LNCaP clone FGC (cell line): ENCODE measurements at regions not wholly inside any gene's neighbourhood (a gene's known extent, or its start where the extent isn't known, plus 50 kb on each side); places are given as distances from the start of the nearest gene placed in this dataset.

Experiments
- DNase-seq: peaks from one replicate; pipeline ENCODE4 v3.0.0-alpha.2; 2011; ENCODE audit warnings: low read depth
- H3K4me3 ChIP-seq: 2 replicates; pipeline ENCODE4 v1.5.1; 2011; ENCODE audit warnings: mild to moderate bottlenecking, low read depth, low read length, control low read depth
- TF ChIP-seq, protein P1 (sequence below): IDR thresholded peaks from 2 replicates; pipeline ENCODE4 v1.5.1; 2012; ENCODE audit warnings: mild to moderate bottlenecking; ENCODE audit not compliant: control insufficient read depth, insufficient read depth; ENCODE audit errors: extremely low read depth

- H3K4me3 ChIP-seq: no peak overlapping the region
- DNase-seq: no peak
- TF ChIP-seq, protein P1, sequence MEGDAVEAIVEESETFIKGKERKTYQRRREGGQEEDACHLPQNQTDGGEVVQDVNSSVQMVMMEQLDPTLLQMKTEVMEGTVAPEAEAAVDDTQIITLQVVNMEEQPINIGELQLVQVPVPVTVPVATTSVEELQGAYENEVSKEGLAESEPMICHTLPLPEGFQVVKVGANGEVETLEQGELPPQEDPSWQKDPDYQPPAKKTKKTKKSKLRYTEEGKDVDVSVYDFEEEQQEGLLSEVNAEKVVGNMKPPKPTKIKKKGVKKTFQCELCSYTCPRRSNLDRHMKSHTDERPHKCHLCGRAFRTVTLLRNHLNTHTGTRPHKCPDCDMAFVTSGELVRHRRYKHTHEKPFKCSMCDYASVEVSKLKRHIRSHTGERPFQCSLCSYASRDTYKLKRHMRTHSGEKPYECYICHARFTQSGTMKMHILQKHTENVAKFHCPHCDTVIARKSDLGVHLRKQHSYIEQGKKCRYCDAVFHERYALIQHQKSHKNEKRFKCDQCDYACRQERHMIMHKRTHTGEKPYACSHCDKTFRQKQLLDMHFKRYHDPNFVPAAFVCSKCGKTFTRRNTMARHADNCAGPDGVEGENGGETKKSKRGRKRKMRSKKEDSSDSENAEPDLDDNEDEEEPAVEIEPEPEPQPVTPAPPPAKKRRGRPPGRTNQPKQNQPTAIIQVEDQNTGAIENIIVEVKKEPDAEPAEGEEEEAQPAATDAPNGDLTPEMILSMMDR: no peak
Observed at GRCh38 chr18:57922885-57923284, 119.8 kb upstream of the ATP8B1 start.

GRCh38 chr18:57921708-57922107 lies 118.6 kb upstream of the ATP8B1 start:
- DNase-seq: no peak
- H3K4me3 ChIP-seq: no peak overlapping the region
- TF ChIP-seq, protein P1: no peak

DNA sequence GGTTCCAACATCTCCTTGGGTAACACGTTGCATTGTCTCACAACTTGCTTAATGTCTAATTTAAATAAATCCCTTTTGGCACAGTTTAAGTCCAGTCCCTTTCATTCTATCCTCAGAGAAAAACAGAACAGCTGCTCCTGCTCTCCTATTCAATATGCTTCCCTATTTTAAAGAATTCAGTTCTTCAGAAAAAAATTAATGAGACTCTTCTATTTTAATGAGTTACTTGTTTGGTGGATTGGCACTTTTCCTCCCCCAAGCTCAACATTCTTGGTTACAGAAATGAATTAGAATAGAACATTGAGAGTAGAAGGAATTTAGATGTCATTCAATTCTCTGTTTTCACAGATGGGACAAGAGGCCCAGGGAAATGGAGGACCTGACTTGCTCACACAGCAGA lies 116.9 kb upstream of the ATP8B1 start:
- no peak overlapping the region for H3K4me3 ChIP-seq
- TF ChIP-seq, protein P1: no peak

DNA sequence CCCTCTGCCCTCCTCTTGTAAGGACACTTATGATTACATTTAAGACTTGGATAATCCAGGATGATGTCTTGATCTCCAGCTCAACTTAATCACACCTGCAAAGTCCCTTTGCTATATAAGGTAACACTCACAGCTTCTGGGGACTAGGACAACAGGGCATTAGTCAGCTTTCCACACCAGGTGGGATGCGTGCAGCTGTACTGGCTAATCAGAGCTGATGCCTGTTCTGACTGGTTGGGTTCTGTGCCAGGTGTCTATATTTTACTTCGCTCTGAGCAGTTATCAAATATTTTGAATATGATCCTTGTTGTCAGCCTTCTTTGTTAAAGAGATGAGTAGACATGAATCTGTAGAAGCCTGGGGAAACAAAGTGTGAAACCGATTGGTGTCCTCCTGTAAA lies 115.5 kb upstream of the ATP8B1 start:
- DNase-seq: no peak
- TF ChIP-seq, protein P1: no peak
- H3K4me3 ChIP-seq: no peak overlapping the region

More for the DNA sequence above, 116.9 kb upstream of the ATP8B1 start:
- no peak for DNase-seq

DNA sequence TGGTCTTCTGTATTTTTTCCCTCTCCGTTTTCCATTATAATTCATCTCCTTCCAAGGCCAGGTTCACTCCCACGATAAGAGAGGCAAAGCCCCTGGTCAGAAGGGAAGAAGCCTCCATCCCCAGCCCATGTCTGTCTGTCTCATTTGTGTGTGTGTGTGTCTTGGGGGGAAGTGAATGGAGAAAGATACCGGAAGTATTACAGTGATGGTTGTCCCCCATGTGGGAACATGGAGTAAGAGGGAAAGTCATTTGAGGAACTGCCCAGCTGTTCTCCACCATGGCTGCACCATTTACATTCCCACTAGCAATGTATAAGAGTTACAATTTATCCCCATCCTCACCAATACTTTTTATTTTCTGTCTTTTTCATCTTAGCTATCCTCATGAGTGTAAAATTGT lies 113.6 kb upstream of the ATP8B1 start:
- no peak for DNase-seq
- TF ChIP-seq, protein P1: no peak
- H3K4me3 ChIP-seq: no peak overlapping the region

DNA sequence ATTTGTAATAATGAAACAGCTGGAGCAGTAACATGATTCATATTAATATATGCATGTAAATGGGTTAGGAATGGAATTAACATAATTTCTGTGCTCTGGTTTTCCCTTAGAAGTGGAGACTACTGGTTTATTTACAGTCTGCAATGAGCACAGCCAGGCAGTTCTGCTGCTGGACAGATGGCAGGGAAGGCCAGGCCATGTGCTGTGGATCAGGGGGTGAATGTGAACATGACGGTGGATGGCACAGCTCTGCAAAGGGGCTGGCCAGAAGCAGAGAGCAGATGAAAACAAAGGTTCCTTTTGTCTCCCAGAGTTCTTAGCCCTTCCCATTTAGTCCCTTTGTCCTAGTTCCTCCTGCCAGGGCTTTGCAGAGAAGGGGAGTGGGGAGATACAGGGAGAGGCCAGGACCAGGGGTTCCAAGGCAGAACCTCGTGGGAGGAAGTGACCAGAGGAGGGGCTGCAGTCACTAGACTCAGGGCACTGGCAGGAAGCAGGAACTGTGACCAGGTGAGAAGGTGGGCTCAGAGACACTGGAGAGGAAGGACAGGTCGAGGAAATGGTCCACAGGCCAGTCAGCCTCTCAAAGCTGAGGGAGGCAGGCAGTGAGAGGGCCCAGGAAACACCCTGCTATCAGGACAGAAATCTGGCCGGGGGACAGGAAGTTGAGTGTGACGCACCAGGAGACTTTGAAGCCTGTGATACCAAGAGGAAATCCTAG lies 112.9 kb upstream of the ATP8B1 start:
- no peak overlapping the region for H3K4me3 ChIP-seq
- DNase-seq: no peak
- TF ChIP-seq, protein P1: no peak

DNA sequence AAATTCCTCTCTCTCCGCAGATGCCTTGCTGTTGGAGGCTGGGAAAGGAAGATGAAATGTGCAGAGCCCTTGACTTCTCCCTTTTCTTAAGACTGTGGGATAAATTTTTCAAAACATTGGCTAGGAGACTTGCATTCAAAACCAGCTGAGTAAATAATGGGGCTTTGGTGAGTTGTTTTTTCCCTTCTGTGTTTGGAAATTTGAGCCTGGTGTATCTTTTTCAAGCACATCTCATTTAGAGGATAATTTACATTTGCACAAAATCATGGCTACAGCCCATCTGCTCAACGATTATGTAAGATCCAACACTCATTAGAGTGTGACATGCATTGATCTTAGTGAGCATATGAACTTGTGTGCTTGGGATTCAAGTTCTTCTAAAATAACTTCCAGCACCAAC lies 112.1 kb upstream of the ATP8B1 start:
- H3K4me3 ChIP-seq: no peak overlapping the region
- DNase-seq: no peak
- TF ChIP-seq, protein P1: no peak
